GM18505 (cell line): ENCODE measurements at regions not wholly inside any gene's neighbourhood (a gene's known extent, or its start where the extent isn't known, plus 50 kb on each side); places are given as distances from the start of the nearest gene placed in this dataset.

Source experiments
- ATAC-seq: cut with Tn5 transposase; IDR thresholded peaks from one replicate; pipeline ENCODE4 v1.9.1; 2021; ENCODE audit not compliant: unreplicated experiment
- POLR2A ChIP-seq: IDR thresholded peaks from 4 replicates; pipeline ENCODE4 v1.6.1; 2011; ENCODE audit warnings: borderline replicate concordance; ENCODE audit not compliant: insufficient read depth, insufficient read length; ENCODE audit errors: extremely low read depth

DNA sequence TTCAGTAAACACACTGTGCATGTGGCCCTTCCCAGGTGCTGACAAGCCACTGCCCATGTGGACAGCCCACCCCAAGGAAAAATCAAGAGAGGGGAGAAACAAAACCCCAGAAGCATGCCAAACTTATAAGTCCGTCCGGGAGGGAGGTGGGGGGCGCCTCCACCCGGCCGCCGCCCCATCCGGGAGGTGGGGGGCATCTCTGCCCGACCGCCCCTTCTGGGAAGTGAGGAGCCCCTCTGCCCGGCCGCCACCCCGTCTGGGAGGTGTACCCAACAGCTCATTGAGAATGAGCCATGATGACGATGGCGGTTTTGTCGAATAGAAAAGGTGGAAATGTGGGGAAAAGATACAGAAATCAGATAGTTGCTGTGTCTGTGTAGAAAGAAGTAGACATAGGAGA lies 53.8 kb upstream of the C2CD4B start:
- no peak for TF ChIP-seq POLR2A
- ATAC-seq = no peak

DNA sequence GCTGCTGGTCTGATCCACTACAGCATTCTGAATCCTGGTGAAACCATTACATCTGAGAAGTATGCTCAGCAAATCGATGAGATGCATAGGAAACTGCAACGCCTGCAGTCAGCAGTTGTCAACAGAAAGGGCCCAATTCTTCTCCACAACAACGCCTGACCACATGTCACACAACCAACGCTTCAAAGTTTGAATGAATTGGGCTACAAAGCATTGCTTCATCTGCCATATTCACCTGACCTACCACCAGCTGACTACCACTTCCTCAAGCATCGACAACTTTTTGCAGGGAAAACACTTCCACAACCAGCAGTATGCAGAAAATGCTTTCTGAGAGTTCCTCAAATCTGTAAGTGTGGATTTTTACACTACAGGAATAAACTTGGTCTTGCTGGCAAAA lies 54.7 kb upstream of the C2CD4B start:
- no peak for TF ChIP-seq POLR2A
- ATAC-seq = no peak

DNA sequence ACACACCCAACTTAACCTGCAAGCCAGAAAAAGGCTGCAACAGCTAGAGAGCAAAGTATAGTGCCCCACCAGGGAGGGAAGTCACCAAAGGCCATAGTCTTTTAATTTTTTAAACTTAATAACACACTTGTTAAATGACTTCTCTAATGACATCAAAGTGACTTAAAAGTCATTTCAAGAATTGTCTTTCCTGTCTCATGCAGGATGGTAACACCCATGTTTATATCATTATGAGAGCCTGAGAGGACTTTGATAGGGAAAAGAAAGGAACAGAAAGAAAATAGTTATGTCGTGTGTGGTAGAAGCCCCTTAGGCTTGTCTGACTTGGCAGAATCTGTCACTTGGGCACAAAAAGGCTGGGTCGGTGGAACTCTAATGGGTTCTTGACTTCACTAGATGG lies 57.9 kb upstream of the C2CD4B start:
- no peak for TF ChIP-seq POLR2A
- no peak for ATAC-seq

DNA sequence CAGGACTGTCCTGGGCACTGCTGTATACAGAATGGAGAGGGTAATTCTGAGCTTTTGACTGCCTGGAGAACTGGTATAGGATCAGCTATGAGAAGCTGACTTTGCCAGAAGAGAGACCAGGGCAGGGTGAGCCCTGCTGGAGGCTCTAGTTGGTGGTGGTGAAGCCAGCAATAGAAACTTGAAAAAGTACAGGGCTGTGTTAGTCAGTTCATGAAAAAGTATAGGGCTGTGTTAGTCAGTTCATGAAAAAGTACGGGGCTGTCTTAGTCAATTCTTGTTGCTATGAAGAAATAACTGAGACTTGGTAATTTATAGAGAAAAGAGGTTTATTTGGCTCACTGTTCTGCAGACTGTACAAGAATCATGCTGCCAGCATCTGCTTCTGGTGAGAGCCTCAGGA lies 63.5 kb upstream of the C2CD4B start:
- TF ChIP-seq POLR2A = no peak
- ATAC-seq = no peak

DNA sequence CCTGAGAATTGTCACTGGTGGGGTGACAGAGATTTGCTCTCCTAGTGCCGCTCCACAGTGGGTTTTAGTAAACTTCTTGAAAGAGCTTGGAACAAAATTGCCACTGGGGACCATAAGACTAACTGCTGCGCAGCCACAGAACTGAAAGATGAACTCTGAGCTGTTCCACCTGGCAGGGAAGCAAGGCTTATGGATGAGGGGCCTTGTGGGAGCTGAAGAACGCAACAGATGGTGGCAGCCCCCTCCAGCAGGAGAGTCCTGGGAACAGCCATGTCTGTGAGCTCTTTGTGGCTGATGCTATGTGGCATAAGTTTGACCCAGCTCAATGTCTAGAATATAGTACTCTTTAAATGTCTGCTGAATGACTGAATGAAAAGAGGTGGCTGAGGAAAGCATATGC lies 66.8 kb upstream of the C2CD4B start:
- TF ChIP-seq POLR2A = no peak
- ATAC-seq = no peak

DNA sequence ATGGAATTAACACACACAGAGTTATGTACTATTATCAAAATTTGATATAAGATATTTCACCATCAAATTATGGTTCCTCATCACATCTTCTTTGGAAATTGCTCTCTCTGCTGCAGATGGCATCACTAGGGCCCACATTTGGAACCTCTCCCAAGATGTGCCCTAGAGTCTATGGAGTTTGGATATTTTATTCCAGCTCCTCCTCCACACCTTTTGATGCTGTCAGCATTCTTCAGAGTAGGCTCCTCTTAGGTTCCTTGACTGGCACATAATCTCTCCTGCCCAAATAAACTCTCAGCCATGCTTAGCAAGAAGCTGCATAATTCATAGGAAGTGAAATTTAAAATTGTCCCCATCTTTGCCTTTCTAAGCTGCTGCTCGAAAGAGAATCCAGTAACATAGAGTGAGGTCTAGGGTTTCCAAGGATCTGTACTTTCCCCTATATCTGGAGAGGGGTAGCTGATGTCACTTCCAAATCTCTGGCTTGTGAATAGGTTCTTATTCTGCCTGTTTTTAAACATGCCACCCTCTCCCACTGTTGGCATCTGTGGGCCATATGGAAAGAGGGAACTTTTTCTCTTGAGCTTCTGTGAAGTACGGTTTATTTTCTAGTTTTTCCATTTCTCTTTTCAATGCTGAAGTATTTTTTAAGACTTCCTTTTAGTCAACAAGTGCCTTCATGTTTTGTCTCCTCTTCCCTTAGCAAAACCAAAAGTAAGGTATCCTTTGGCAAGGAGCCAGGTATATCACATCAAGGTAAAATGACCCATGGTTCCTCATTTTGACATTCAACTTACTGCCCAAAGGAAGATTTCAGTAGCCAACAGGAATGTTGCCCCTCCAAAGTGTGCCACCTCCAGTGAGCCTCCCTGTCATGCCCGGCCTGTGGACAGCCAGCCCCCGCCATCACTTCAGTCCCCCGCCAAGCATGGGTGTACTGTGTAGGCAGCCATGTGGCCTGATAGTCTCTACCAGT lies 75.3 kb upstream of the C2CD4B start:
- no peak for ATAC-seq
- no peak for TF ChIP-seq POLR2A

DNA sequence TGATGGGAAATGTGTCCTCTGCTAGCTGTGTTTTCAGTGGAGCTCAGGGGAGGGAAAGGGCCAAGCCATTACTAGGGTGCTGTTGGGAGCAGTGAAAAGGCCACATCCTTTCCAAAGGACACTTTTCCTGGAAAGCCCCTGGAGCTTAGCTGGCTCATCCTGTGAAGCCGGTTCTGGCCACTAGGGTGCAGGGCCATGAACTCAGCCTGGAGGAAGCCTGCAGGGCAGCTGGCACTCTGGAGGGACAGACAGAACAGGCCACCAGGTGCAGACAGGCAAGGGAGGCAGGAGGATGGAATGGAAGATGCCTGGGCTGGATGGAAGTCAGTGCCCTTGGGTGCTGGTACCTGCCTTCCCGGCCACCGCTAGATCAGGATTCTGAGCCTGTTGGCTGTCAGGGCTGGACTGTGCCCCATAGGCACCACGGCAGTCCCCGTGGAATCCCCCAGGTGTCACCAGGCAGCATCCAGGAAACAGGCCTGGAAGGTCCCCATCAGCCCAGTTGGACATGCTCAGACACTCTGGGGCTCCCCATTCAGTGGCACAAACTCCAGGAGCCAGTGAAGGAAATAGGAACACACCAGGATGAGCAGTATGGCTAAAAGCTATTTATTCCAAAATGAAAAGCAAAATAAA lies 76.2 kb upstream of the C2CD4B start:
- no peak for ATAC-seq
- no peak for TF ChIP-seq POLR2A

DNA sequence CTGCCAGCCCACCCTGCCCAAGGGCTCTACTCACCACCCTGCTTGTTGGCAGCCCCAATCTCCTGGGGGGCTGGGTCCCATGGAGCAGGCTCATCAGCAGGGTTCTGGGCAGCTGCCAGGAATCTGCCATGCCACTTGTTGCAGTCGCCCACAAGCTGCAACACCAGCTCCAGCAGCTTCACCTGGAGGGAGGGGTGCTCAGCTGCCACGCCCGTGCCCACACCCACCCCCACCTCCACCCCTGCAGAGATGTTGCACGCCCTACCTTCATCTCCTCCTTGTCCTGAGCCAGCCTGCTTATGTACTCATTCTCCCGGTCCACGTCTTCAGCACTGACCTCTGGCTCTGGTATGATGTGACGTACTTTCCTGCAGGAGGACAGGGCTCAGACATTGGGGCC lies 77.9 kb upstream of the C2CD4B start:
- no peak for ATAC-seq
- TF ChIP-seq POLR2A = no peak

DNA sequence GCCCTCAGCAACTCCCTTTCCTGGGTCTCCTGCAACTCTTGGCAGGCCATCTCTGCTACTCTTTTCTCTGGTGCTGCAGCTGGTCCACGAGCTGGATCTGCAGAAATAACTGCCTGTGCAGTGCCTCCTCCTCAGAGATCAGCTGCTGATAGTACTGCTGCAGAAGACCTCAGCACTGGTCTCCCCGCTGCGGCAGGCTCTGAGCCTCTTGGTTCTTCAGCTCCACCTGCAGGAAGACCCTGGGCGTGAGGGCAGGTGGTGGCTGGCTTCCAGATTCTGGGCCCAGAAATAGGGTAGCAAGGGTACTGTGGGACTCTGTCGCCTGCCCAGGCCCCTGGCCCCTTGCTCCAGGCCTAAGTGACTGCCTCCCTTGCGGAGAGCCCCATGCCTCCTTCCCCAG lies 79.7 kb upstream of the C2CD4B start:
- no peak for ATAC-seq
- TF ChIP-seq POLR2A = no peak

DNA sequence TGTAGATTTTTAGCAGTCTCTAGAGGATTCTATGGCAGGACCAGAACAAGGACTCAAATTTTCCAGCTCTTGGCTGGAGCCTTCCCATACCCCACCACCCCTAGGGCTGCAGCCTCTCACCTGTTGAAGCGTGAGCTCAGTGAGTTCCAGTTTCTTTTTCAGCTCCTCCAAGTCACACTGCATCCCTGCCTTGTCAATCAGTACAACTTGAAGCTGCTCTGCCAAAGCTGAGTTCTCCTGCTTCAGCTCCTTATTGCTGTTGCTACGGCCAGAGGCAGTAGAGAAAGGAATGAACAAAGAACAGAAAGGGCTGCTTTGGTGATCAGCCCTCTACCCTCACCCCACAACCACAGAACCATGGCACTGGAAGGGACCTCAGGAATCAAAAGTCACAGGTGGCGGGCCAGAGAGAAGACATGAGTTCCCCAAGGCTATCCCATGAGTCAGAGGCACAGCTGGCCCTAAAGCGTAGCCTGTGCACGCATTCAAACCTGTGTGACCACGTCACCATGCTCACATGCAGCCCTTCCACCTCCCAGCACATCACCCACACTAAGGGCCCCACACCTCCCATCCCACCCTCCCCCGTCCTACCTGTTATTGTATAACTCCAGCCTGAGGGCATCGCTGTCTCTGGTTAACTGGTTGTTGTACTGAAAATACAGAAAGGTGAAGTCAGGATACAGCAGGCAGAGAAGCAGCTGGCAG lies 83.3 kb upstream of the C2CD4B start:
- no peak for TF ChIP-seq POLR2A
- no peak for ATAC-seq

DNA sequence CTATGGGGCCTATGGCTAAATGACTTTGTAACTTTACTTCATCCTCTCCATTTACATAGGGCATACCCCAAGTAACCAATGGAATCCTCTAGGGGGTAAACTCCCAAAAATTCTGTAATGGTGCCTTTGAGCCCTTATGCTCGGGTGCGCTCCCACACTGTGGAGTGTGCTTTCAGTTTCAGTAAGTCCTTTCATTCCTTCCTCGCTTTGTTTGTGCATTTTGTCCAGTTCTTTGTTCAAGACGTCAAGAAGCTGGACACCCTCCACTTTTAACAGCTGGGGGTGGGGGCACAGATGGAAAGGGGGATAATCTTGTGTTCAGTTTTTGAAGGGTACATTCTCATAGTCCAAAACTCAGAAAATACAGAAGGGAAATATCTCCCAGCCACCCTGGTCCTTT lies 84.4 kb upstream of the C2CD4B start:
- no peak for TF ChIP-seq POLR2A
- ATAC-seq = no peak

DNA sequence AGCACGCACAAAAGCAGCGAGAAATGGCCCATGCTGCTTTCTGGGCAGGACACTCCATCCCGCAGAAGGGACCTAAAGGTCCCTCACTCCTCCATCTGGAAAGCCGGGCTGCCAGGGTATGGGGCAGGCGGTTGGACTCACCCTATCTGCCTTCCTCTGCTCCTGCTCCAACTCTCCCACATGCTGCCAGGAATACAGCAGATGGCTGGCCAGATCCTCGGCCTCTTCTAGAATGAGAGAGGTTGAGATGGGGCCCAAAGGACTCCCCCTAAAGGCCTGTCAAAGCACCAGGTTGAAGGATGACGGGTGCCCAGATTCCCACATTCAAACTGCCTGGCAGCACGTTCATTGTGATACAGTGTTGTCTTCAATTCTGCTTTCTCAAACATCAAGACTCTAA lies 85.1 kb upstream of the C2CD4B start:
- TF ChIP-seq POLR2A = no peak
- no peak for ATAC-seq

DNA sequence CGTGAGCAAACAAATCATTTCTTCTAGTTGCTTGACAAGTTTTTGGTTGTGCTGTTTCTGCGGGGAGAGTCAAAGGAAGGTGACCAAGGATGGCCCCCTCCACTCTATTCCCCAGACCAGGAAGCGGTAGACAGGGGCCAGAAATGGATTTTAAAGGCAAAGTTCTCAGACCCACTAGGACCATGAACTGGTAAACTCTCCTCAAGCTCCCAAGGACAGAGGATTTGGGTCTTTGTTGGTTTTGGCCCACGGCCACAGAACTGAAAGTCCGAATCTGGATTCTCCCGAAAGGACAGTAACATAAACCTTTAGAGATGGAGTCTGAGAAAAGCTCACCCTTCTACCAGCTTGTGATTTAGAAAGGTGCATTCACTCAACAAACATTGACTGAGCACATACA lies 85.9 kb upstream of the C2CD4B start:
- no peak for ATAC-seq
- no peak for TF ChIP-seq POLR2A
